ENCODE measurements at regions not wholly inside any gene's neighbourhood (a gene's known extent, or its start where the extent isn't known, plus 50 kb on each side); places are given as distances from the start of the nearest gene placed in this dataset.

GRCh38 chr13:37340901-37341670 lies 235.6 kb upstream of the CSNK1A1L start:
- H3K27me3 ChIP-seq (ENCODE audit: control insufficient read depth, insufficient read depth, low read length): no peaks in the 10 kb centered on the region
- Mint-ChIP-seq H3K4me1 (no peaks in the 10 kb centered on the region), H3K9me3 (peaks cover 3 to 8% of the 10 kb centered on the region in 2 donors), H3K27me3 (ENCODE audit: low read depth in 2 of 2) (no peaks in the 10 kb centered on the region), H3K36me3 (no peaks in the 10 kb centered on the region), H3K4me3 (no peak overlapping the region), H3K27ac (no peak overlapping the region)
- peaks cover 6% of the 10 kb centered on the region for H3K9me3 ChIP-seq (ENCODE audit: control insufficient read depth, insufficient read depth, low read length)
- no peak overlapping the region for H3K4me3 ChIP-seq (ENCODE audit: low read length)
- no peak overlapping the region for H3K27ac ChIP-seq (ENCODE audit: low read length)
- H3K4me1 ChIP-seq (ENCODE audit: control insufficient read depth, insufficient read depth, low read length): no peaks in the 10 kb centered on the region
- no peaks in the 10 kb centered on the region for H3K36me3 ChIP-seq (ENCODE audit: control insufficient read depth, insufficient read depth, low read length)
- ATAC-seq (no peak), DNase-seq (no peak)
- intact Hi-C loops (cut with micrococcal nuclease): no loop called here
- WGBS (ENCODE audit: insufficient coverage): 64% methylated on average over 7 of the region's 7 CpGs
- TF ChIP-seq CTCF (IDR thresholded peaks at IDR 0.05): no peak

- no peaks in the 10 kb centered on the region for H3K27me3 Mint-ChIP-seq (ENCODE audit: low read depth in 2 of 2)
- Histone ChIP-seq H3K4me1 (ENCODE audit: control insufficient read depth, insufficient read depth, low read length) (no peaks in the 10 kb centered on the region), H3K9me3 (ENCODE audit: control insufficient read depth, insufficient read depth, low read length) (peaks cover 6% of the 10 kb centered on the region), H3K27ac (ENCODE audit: low read length) (no peak overlapping the region), H3K4me3 (ENCODE audit: low read length) (no peak overlapping the region), H3K27me3 (ENCODE audit: control insufficient read depth, insufficient read depth, low read length) (no peaks in the 10 kb centered on the region), H3K36me3 (ENCODE audit: control insufficient read depth, insufficient read depth, low read length) (no peaks in the 10 kb centered on the region)
- no peak for ATAC-seq
- TF ChIP-seq CTCF (IDR thresholded peaks at IDR 0.05): no peak
- no peaks in the 10 kb centered on the region for H3K4me1 Mint-ChIP-seq
- no peaks in the 10 kb centered on the region for H3K36me3 Mint-ChIP-seq
- intact Hi-C loops (cut with micrococcal nuclease): no loop called here
- H3K9me3 Mint-ChIP-seq: peaks cover 3 to 10% of the 10 kb centered on the region in 2 donors
- H3K27ac Mint-ChIP-seq: no peak overlapping the region
- DNase-seq: no peak
- H3K4me3 Mint-ChIP-seq: no peak overlapping the region
- 100% methylated on average over 2 of the region's 2 CpGs for WGBS (ENCODE audit: insufficient coverage)
These were observed 233.9 kb upstream of the CSNK1A1L start for GRCh38 chr13:37339386-37339735.

- Mint-ChIP-seq H3K36me3 (no peaks in the 10 kb centered on the region), H3K4me3 (no peak overlapping the region), H3K27ac (no peak overlapping the region), H3K4me1 (no peaks in the 10 kb centered on the region), H3K9me3 (peaks cover 3 to 10% of the 10 kb centered on the region in 2 donors), H3K27me3 (ENCODE audit: low read depth in 2 of 2) (no peaks in the 10 kb centered on the region)
- Histone ChIP-seq H3K27ac (ENCODE audit: low read length) (no peak overlapping the region), H3K27me3 (ENCODE audit: control insufficient read depth, insufficient read depth, low read length) (no peaks in the 10 kb centered on the region), H3K36me3 (ENCODE audit: control insufficient read depth, insufficient read depth, low read length) (no peaks in the 10 kb centered on the region), H3K4me1 (ENCODE audit: control insufficient read depth, insufficient read depth, low read length) (no peaks in the 10 kb centered on the region), H3K4me3 (ENCODE audit: low read length) (no peak overlapping the region), H3K9me3 (ENCODE audit: control insufficient read depth, insufficient read depth, low read length) (peaks cover 6% of the 10 kb centered on the region)
- 66% methylated on average over 5 of the region's 5 CpGs for WGBS (ENCODE audit: insufficient coverage)
- no peak for TF ChIP-seq CTCF (IDR thresholded peaks at IDR 0.05)
- DNase-seq (no peak), ATAC-seq (no peak)
- intact Hi-C loops (cut with micrococcal nuclease): no loop called here
These were observed 233.4 kb upstream of the CSNK1A1L start for GRCh38 chr13:37338726-37339385.
